Medulla oblongata (tissue), 1 donor: ENCODE measurements at regions not wholly inside any gene's neighbourhood (a gene's known extent, or its start where the extent isn't known, plus 50 kb on each side); places are given as distances from the start of the nearest gene placed in this dataset.
"Not testable (repeated sequence)": the region's sequence is repeated elsewhere in the genome, so short reads cannot be mapped to it uniquely, and the experiment has no call there.

Source experiments
- DNase-seq: peaks from one replicate; pipeline ENCODE4 v3.0.0-alpha.2; 2015; ENCODE audit errors: extremely low spot score

- DNase-seq: peak; percentile 66
These were observed 441.5 kb upstream of the KLF12 start for GRCh38 chr13:74575729-74576125.

- DNase-seq: peak; percentile 14
These were observed 440.9 kb upstream of the KLF12 start for GRCh38 chr13:74574964-74575728.

GRCh38 chr13:74573654-74574053 is 439.4 kb upstream of the KLF12 start:
- DNase-seq: no peak

GRCh38 chr13:74571811-74572210 is 437.6 kb upstream of the KLF12 start:
- no peak for DNase-seq

- DNase-seq: no peak
These were observed 436.6 kb upstream of the KLF12 start for GRCh38 chr13:74570834-74571233.

GRCh38 chr13:74570046-74570445 is 435.8 kb upstream of the KLF12 start:
- no peak for DNase-seq

DNA sequence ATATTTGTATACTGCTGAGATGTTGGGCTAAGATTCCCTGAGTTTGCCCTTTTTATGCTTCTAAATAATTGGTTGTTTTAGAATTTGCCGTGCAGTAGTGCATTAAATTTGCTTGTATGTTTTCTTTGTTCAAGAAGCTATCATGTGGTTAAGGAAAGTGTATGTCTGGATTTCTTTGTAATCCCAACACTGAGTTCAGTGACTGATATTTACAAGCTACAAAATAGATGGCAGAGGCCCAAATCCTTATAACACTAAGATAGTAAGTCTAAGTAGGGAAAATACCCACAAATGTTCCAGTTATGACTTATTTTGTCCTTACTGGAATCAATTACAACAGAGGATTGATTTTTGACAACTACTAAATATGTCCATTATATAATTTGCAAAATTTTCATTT is 435.0 kb upstream of the KLF12 start:
- no peak for DNase-seq

DNA sequence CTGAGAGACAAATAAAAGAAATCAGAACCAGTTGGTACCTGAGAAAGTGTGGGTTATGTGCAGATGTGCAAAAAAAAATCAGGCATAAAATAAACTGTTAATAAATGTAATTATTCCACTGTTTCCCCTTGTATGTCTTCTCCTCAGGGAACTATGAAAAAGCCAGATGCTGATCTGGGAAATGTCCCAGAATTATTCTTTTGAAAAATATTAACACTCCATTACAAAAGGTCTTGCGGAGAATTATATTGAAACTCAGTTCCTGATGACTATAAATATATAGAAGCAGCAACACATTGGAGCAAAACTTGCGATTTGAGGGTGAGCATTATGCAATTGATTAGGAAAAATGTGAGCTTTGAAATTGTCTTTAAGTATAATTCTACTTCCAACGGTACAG is 433.3 kb upstream of the KLF12 start:
- no peak for DNase-seq

GRCh38 chr13:74562381-74562780 is 428.2 kb upstream of the KLF12 start:
- no peak for DNase-seq

DNA sequence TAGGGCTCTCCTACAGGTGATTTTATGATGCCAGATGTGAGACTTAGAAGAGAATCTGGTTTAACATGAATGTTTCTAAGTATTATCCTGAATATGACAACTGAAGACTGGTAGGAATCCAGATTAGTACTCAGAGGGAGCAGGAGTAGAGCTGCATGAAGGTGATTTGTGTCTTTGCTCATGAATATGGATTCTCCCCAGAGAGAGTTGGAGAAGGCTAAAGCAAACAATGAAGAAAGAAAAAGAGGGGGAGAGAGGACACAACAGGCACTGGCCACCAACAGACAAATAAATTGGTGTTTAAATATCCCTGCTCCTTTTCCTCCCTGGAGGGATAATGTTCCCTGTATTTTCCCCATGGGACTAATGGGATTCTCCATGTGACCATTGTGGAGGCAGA is 427.0 kb upstream of the KLF12 start:
- no peak for DNase-seq

GRCh38 chr13:74560325-74560724 is 426.1 kb upstream of the KLF12 start:
- no peak for DNase-seq

- DNase-seq: no peak
These were observed 423.7 kb upstream of the KLF12 start for GRCh38 chr13:74557870-74558269.

DNA sequence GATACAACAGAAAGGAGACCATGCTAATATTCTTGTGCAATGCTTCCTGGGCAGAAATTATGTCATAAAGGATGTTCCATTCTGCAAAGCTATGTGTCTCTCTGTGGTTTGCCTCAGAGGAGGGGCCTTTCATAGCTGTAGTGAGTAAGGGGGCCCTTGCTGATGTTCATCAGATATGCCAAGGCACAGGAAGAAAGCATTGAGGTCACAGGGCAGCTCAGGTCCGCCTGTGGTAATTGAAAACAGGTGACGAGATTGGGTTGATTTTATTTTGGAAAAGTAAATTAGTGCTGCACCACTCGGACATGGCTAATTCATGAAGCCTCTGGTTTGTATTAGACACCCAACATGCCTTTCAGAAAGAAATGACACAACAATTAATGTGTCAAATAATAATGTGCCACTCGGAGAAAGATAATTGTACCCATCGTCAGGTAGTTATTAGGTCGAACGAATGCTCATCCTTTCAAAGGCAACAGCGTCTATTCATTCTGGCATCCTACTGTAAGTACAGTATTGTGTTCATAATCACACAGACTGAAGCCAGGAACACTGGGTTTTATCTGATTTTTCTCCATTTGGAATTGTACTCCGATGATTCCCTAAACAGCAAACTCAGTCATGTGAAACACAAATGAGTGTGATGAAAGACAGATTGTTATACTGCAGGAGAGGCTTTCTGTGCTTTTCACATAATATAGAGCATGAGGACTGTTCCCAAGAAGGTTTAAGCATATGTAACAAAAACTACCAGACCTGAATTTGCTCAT is 421.6 kb upstream of the KLF12 start:
- no peak for DNase-seq

DNA sequence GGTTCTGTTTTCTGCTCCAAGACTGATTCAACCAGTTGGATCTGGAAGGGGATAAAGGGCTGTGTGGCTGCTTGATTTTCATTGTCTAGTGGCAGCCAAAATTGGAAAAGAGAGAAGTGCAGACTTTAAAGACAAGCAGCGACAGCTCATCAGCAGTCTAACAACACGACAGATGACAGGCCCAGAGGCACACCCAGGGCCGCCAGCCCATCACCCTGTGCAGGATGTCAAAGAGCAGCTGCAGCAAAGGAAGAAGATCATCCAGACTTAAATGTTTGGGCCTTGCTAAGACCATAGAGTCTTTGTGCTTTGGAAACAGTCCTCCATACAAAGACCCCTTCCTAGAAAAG is 421.0 kb upstream of the KLF12 start:
- DNase-seq: no peak

GRCh38 chr13:74554569-74555275 is 420.5 kb upstream of the KLF12 start:
- DNase-seq: no peak

GRCh38 chr13:74550039-74550438 is 415.8 kb upstream of the KLF12 start:
- no peak for DNase-seq

GRCh38 chr13:74536649-74537048 is 402.4 kb upstream of the KLF12 start:
- DNase-seq: not testable (repeated sequence)

GRCh38 chr13:74533226-74533625 is 399.0 kb upstream of the KLF12 start:
- no peak for DNase-seq

DNA sequence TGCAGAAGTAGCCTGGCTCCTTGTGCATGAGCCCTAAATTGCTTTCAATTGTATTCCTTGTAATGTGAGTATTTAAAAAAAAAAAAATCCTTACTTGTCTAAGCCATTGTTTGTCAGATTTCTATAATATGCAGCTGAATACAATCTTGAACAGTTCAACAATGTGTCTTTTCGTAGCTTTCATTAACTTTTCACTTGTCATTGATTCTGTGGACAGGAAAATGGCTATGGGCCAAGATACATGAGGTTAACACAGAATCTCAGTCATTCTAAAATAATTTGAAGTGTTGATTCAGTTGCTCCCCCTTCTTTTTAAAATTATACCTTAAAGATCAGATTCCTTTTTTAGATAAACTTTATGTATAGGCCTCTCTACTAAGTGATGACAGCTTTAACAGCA is 395.8 kb upstream of the KLF12 start:
- no peak for DNase-seq

DNA sequence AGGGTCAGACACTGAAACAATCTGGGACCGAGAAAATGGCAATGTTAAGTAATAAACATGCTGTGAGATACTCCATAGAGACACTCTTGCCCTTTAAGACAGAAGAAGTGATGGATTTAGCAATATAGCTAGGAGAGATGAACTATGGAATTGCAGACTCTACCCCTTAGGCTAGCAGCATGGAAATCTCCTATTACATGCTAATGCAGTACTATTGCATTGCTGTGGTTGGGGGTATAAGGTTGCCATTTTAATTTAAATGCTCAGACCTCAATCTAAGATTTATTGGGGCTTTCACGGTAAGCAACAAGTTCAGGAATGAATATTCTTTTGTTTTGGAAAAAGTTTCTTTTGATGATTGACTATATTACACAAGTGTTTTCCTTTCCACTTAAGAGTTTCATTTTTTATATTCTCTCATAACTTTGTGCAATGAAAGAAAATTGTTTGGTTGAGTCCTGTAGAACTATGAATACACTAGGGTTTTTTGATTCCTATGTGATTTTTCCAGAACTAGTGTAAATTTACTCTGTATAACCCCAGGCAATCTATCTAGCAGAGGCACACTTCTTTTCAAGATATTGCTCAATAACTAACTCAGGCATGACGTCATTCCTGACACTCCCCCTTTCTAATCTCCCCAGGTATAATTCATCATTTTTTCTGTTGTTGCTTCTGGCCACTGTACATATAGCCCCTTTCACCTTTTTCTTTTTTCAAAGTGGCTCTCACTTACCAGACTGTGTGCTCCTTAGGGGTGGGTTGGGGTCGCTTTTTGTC is 394.7 kb upstream of the KLF12 start:
- no peak for DNase-seq

- no peak for DNase-seq
These were observed 388.9 kb upstream of the KLF12 start for GRCh38 chr13:74523057-74523456.

DNA sequence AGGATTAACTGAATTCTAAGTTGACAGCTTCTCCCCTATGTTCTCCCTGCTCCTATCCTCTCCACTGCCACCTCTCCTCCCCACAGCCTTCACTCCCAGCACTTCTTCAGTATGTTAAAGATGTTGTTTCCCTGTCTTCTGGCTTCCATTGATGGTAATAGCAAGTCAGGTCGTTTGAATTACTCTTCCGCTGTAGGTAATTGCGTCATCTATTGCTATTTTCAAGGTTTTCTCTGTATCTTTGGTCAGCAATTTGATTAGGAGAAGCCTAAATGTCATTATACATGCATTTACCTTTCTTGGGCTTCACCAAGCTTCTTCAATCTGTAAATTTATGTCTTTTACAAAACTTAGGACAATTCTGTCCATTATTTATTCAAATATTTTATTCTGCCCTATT is 377.3 kb upstream of the KLF12 start:
- no peak for DNase-seq
